ENCODE measurements at regions not wholly inside any gene's neighbourhood (a gene's known extent, or its start where the extent isn't known, plus 50 kb on each side); places are given as distances from the start of the nearest gene placed in this dataset.

DNA sequence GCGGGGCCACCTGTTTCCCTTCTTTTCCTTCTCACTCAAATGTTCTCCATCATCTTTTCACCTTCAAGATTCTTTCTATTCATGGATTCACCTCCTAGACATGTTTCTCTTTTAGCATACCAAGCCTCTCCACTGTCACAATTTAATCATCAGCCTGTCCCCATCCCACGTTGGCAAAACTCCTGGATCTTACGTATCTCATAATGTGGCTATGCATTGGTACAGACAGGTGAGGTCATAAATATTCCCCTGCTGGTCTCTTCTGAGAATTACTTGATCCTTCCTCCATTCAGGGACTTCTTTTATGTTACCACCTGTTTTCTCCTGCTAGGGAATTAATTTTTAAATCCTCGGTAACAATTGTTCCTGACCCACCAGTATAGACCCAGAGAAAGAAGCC is 262.6 kb upstream of the NEBL start:
- TF ChIP-seq, protein P1, sequence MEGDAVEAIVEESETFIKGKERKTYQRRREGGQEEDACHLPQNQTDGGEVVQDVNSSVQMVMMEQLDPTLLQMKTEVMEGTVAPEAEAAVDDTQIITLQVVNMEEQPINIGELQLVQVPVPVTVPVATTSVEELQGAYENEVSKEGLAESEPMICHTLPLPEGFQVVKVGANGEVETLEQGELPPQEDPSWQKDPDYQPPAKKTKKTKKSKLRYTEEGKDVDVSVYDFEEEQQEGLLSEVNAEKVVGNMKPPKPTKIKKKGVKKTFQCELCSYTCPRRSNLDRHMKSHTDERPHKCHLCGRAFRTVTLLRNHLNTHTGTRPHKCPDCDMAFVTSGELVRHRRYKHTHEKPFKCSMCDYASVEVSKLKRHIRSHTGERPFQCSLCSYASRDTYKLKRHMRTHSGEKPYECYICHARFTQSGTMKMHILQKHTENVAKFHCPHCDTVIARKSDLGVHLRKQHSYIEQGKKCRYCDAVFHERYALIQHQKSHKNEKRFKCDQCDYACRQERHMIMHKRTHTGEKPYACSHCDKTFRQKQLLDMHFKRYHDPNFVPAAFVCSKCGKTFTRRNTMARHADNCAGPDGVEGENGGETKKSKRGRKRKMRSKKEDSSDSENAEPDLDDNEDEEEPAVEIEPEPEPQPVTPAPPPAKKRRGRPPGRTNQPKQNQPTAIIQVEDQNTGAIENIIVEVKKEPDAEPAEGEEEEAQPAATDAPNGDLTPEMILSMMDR (IDR thresholded peaks at IDR 0.05; ENCODE audit: borderline replicate concordance, extremely low read depth, low read length, poor library complexity, severe bottlenecking) = no peak
- no peak for TF ChIP-seq EZH2 (IDR thresholded peaks at IDR 0.05; ENCODE audit: borderline replicate concordance, low read depth, low read length, severe bottlenecking)

Measured in DND-41 (cell line).